ENCODE measurements at regions not wholly inside any gene's neighbourhood (a gene's known extent, or its start where the extent isn't known, plus 50 kb on each side); places are given as distances from the start of the nearest gene placed in this dataset.

DNA sequence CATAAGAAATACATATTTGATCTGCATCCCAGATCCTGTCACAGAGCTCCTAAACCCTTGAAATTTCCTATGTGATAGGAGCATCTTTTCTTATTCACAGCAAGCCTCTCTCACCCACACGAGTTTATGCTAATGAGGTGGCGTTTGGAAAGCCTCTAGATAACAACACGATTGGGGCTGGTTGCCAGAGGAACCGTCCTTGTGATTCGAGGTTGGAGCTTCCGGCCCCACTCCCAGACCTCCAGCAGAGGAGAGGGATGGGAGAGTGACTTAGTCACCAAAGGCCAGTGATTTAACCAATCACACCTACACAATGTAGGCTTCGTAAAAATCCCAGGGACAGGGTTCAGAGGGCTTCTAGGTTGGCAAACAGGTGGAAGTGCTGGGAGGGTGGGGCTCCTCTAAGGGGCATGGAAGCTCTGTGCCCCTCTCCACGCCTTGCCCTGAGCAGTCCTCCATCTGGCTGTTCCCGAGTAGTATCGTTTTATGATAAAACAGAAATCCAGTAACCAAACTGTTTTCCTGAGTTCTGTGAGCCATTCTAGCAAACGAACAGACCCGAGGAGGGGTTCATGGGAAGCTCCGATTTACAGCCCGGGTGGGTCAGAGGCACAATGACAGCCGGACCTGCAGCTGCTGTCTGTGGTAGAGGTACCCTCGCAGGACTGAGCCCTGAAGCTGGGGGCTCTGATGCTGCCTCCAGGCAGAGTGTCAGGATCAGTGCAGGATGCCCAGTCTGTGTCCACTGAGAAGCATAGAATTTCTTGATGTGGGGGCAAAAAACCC, 238.1 kb upstream of the ARID1B start:
- no peak overlapping the region for H3K4me3 ChIP-seq
- no peak overlapping the region for H3K27ac ChIP-seq
- intact Hi-C loops (cut with DNase I; ENCODE audit: low total_unique reads) = no loop called here
- no peaks in the 10 kb centered on the region for H3K27me3 ChIP-seq
- no peak for TF ChIP-seq POLR2AphosphoS5 (IDR thresholded peaks at IDR 0.05)
- TF ChIP-seq EP300 (IDR thresholded peaks at IDR 0.05) = no peak
- TF ChIP-seq, protein P1, sequence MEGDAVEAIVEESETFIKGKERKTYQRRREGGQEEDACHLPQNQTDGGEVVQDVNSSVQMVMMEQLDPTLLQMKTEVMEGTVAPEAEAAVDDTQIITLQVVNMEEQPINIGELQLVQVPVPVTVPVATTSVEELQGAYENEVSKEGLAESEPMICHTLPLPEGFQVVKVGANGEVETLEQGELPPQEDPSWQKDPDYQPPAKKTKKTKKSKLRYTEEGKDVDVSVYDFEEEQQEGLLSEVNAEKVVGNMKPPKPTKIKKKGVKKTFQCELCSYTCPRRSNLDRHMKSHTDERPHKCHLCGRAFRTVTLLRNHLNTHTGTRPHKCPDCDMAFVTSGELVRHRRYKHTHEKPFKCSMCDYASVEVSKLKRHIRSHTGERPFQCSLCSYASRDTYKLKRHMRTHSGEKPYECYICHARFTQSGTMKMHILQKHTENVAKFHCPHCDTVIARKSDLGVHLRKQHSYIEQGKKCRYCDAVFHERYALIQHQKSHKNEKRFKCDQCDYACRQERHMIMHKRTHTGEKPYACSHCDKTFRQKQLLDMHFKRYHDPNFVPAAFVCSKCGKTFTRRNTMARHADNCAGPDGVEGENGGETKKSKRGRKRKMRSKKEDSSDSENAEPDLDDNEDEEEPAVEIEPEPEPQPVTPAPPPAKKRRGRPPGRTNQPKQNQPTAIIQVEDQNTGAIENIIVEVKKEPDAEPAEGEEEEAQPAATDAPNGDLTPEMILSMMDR (IDR thresholded peaks at IDR 0.05) = no peak
- no peaks in the 10 kb centered on the region for H3K36me3 ChIP-seq
- no peaks in the 10 kb centered on the region for H3K4me1 ChIP-seq
- H3K9me3 ChIP-seq = no peaks in the 10 kb centered on the region
- 53 to 67% (median 63%) methylated on average over 16 of the region's 16 CpGs for WGBS, 5 donors
- DNase-seq = no peak

DNA sequence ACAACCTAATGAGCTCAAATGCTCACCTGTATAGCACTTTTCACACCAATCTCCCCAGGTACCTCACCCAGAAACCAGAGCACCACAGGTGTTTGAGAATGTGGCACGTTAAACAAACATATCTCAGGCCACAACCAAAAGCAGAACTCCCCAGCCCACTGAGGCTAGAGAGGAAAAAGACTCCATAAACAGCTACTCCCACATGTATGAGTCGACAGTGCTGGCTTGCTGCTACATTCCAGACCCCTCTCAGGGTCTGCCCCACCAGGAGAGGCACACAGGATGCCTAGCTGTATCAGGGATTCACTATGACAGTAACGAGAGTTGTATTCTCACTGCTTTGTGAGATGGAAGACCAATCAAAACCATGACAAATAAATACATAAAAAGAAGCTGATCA, 242.6 kb upstream of the ARID1B start:
- no peak for DNase-seq
- no peak for TF ChIP-seq EP300 (IDR thresholded peaks at IDR 0.05)
- TF ChIP-seq, protein P1 (IDR thresholded peaks at IDR 0.05) = no peak
- TF ChIP-seq POLR2AphosphoS5 (IDR thresholded peaks at IDR 0.05) = no peak
- no peak for TF ChIP-seq POLR2A (IDR thresholded peaks at IDR 0.05)
- 40 to 60% (median 46%) methylated on average over 3 of the region's 3 CpGs for WGBS, 5 donors
- intact Hi-C loops (cut with DNase I; ENCODE audit: low total_unique reads) = no loop called here
- H3K4me3 ChIP-seq = no peak overlapping the region
- no peaks in the 10 kb centered on the region for H3K4me1 ChIP-seq
- H3K27me3 ChIP-seq = no peaks in the 10 kb centered on the region
- H3K36me3 ChIP-seq = no peaks in the 10 kb centered on the region
- H3K27ac ChIP-seq = no peak overlapping the region
- H3K9me3 ChIP-seq = no peaks in the 10 kb centered on the region

DNA sequence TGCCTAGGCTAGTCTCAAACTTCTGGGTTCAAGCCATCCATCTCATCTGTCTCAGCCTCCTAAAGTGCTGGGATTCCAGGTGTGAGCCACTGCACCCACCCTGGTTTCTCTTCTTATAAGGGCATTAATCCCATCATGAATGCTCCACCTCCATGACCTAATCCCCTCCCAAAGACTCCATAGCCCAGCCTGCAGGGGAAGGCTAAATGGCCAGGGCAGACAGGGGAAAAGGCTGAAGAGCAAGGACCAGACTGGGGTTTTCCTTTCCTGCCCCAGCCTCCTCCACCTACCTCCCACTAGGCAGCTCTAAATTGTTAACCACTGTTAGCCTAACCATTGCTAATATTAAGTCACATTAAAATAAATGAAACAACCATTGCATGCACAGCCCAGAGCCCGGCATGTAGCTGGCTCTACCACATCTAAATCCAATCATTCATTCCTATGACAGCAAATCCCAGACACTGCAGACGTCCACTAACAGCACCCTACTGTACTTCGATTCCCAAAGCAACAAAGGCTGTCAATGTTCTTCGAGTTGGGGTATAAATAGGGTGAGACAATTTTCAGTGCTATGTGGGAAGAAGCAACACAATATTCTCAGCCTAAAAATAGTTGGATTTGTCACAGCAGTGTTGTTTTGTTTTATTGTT, 243.2 kb upstream of the ARID1B start:
- Histone ChIP-seq H3K4me3 (no peak overlapping the region), H3K27ac (no peak overlapping the region), H3K9me3 (no peaks in the 10 kb centered on the region), H3K27me3 (no peaks in the 10 kb centered on the region), H3K36me3 (no peaks in the 10 kb centered on the region), H3K4me1 (no peaks in the 10 kb centered on the region)
- WGBS, 5 donors = 68 to 81% (median 75%) methylated on average over 4 of the region's 4 CpGs
- TF ChIP-seq, protein P1 (IDR thresholded peaks at IDR 0.05) = no peak
- TF ChIP-seq EP300 (IDR thresholded peaks at IDR 0.05) (no peak), POLR2AphosphoS5 (IDR thresholded peaks at IDR 0.05) (no peak), POLR2A (IDR thresholded peaks at IDR 0.05) (no peak)
- no peak for DNase-seq
- intact Hi-C loops (cut with DNase I; ENCODE audit: low total_unique reads) = no loop called here

DNA sequence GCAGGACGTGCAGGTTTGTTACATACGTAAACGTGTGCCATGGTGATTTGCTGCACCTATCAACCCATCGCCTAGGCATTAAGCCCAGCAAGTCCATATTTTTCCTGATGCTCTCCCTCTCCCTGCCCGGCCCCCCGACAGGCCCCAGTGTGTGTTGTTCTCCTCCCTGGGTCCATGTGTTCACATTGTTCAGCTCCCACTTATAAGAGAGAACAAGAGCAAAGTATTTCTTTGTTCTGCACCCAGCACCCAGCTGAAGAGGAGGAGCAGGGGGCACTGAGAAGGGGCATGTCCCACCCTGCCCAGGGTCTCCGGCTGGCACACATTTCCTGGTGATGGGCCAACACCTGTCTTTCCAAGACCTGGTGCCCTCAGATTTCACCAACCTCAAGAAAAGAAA, 251.1 kb upstream of the ARID1B start:
- TF ChIP-seq POLR2AphosphoS5 (IDR thresholded peaks at IDR 0.05) = no peak
- no peak for TF ChIP-seq EP300 (IDR thresholded peaks at IDR 0.05)
- TF ChIP-seq, protein P1 (IDR thresholded peaks at IDR 0.05) = no peak
- TF ChIP-seq POLR2A (IDR thresholded peaks at IDR 0.05) = no peak
- H3K27ac ChIP-seq = no peak overlapping the region
- WGBS, 5 donors = 71 to 88% (median 80%) methylated on average over 7 of the region's 7 CpGs
- H3K9me3 ChIP-seq = no peaks in the 10 kb centered on the region
- DNase-seq = no peak
- H3K4me3 ChIP-seq = no peak overlapping the region
- H3K27me3 ChIP-seq = no peaks in the 10 kb centered on the region
- H3K4me1 ChIP-seq = no peaks in the 10 kb centered on the region
- H3K36me3 ChIP-seq = no peaks in the 10 kb centered on the region
- intact Hi-C loops (cut with DNase I; ENCODE audit: low total_unique reads) = no loop called here

Data from stomach (tissue), 8 donors.